CD4-positive, alpha-beta T cell treated with Interleukin-10 for 1 hour (primary cell): ENCODE measurements at regions not wholly inside any gene's neighbourhood (a gene's known extent, or its start where the extent isn't known, plus 50 kb on each side); places are given as distances from the start of the nearest gene placed in this dataset.
"Not testable (repeated sequence)": the region's sequence is repeated elsewhere in the genome, so short reads cannot be mapped to it uniquely, and the experiment has no call there.

ENCODE experiments used
- DNase-seq: peaks from one replicate; pipeline ENCODE4 v3.0.0-alpha.2; 2020

GRCh38 chr10:109809954-109810353 is 113.4 kb downstream of the XPNPEP1 start:
- not testable (repeated sequence) for DNase-seq

GRCh38 chr10:109801191-109801590 is 122.1 kb downstream of the XPNPEP1 start:
- DNase-seq, result not testable (repeated sequence)

GRCh38 chr10:109790647-109791046 is 132.7 kb downstream of the XPNPEP1 start:
- no peak for DNase-seq

- DNase-seq, result no peak
These were observed 139.1 kb downstream of the XPNPEP1 start for GRCh38 chr10:109784236-109784635.

- DNase-seq, result no peak
These were observed 140.0 kb downstream of the XPNPEP1 start for GRCh38 chr10:109783286-109783685.

- DNase-seq, result no peak
These were observed 142.3 kb downstream of the XPNPEP1 start for GRCh38 chr10:109780997-109781396.

GRCh38 chr10:109778993-109779392 is 144.3 kb downstream of the XPNPEP1 start:
- DNase-seq, result no peak

GRCh38 chr10:109774121-109774440 is 149.2 kb downstream of the XPNPEP1 start:
- no peak for DNase-seq

- DNase-seq, result no peak
These were observed 149.8 kb downstream of the XPNPEP1 start for GRCh38 chr10:109773288-109774120.

GRCh38 chr10:109770663-109771062 is 152.6 kb downstream of the XPNPEP1 start:
- DNase-seq, result no peak

- no peak for DNase-seq
These were observed 153.3 kb downstream of the XPNPEP1 start for GRCh38 chr10:109769966-109770365.

GRCh38 chr10:109765838-109766237 is 157.5 kb downstream of the XPNPEP1 start:
- DNase-seq, result no peak

GRCh38 chr10:109762555-109762954 is 160.8 kb downstream of the XPNPEP1 start:
- DNase-seq, result no peak

- not testable (repeated sequence) for DNase-seq
These were observed 165.6 kb downstream of the XPNPEP1 start for GRCh38 chr10:109757670-109758069.

GRCh38 chr10:109746861-109747260 is 176.4 kb downstream of the XPNPEP1 start:
- no peak for DNase-seq

- no peak for DNase-seq
These were observed 179.3 kb downstream of the XPNPEP1 start for GRCh38 chr10:109744020-109744419.

- DNase-seq, result no peak
These were observed 179.7 kb downstream of the XPNPEP1 start for GRCh38 chr10:109743574-109743973.

- DNase-seq, result no peak
These were observed 180.2 kb downstream of the XPNPEP1 start for GRCh38 chr10:109743146-109743545.

GRCh38 chr10:109741712-109742111 is 181.6 kb downstream of the XPNPEP1 start:
- DNase-seq, result no peak

- no peak for DNase-seq
These were observed 182.9 kb downstream of the XPNPEP1 start for GRCh38 chr10:109740436-109740835.

GRCh38 chr10:109737626-109738025 is 185.7 kb downstream of the XPNPEP1 start:
- DNase-seq, result no peak

GRCh38 chr10:109737009-109737408 is 186.3 kb downstream of the XPNPEP1 start:
- DNase-seq, result no peak

- no peak for DNase-seq
These were observed 187.5 kb downstream of the XPNPEP1 start for GRCh38 chr10:109735776-109736175.

- no peak for DNase-seq
These were observed 190.9 kb downstream of the XPNPEP1 start for GRCh38 chr10:109732254-109732965.
